ENCODE measurements at regions not wholly inside any gene's neighbourhood (a gene's known extent, or its start where the extent isn't known, plus 50 kb on each side); places are given as distances from the start of the nearest gene placed in this dataset.
"Not testable (repeated sequence)": the region's sequence is repeated elsewhere in the genome, so short reads cannot be mapped to it uniquely, and the experiment has no call there.

DNA sequence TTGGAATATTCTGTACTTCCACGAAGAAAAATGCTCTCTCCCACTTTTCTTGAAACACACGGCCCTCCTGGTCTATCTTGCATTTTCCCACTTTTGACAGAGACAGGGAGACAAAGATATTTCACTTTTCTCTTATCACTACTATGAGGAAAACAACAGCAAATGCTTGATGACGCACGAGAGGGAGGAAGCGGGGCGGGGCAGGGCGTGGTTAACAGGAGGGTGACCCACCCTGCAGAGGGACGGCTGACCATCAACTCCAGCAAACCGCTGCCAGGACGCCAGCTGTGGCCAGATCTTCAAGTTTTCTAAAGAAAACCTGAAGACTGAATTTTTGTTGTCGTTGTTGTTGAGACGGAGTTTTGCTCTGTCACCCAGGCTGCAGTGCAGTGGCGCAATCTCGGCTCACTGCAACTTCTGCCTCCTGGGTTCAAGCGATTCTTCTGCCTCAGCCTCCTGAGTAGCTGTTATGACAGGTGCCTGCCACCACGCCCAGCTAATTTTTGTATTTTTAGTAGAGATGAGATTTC is 63.8 kb downstream of the NSUN5 start:
- DNase-seq (ENCODE audit: low read depth in 2 of 2), result not testable (repeated sequence)

GRCh38 chr7:73234994-73235717 is 73.5 kb downstream of the NSUN5 start:
- DNase-seq (ENCODE audit: low read depth in 2 of 2), result peak; percentile 78 to 86

DNA sequence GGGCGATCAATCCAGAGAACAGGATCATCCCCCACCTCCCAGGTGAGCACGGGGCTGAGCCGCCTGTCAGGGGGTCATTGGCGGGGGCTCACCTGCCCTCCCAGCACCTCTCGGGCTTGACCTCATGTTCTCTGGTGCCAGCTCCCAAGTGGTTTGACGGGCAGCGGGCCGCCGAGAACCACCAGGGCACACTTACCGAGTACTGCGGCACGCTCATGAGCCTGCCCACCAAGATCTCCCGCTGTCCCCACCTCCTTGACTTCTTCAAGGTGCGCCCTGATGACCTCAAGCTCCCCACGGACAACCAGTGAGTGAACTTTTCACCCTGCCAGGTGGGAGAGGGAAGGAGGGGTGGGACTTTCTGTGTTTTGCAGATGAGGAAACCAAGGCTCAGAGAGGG is 82.9 kb downstream of the NSUN5 start:
- DNase-seq (ENCODE audit: low read depth in 2 of 2), result not testable (repeated sequence)

GRCh38 chr7:73221724-73222123 is 86.9 kb downstream of the NSUN5 start:
- DNase-seq (ENCODE audit: low read depth in 2 of 2), result not testable (repeated sequence)

DNA sequence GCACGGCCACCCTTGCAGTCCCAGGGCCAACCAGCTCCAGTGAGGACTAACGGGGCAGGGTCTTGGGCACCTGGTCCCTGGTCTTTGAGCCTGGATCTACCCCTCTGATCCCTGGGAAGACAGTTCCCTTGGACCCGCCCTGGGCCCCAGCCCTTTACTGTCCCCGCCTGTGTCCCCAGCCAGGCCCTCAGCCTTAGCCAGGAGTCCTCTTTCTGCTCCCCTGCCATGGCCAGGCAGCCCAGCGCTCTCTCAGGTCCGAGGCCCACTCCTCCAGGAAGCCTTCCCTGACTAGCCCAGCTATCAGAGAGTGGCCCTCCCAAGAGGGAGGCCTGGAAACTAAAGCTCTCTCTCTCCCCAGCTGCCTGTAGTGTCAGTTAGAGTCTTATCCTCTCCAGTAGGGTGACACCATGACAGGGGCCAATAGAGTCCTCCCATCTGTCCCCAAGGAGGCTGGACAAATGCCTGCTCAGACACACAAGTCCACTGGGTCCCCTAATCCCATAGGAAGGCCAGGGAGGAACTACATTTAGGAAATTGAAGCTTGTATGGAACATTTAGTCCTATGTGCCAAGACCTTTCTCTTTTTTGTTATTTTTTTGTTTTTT is 87.8 kb downstream of the NSUN5 start:
- DNase-seq (ENCODE audit: low read depth in 2 of 2), result not testable (repeated sequence)

GRCh38 chr7:73220357-73220756 is 88.3 kb downstream of the NSUN5 start:
- not testable (repeated sequence) for DNase-seq (ENCODE audit: low read depth in 2 of 2)

DNA sequence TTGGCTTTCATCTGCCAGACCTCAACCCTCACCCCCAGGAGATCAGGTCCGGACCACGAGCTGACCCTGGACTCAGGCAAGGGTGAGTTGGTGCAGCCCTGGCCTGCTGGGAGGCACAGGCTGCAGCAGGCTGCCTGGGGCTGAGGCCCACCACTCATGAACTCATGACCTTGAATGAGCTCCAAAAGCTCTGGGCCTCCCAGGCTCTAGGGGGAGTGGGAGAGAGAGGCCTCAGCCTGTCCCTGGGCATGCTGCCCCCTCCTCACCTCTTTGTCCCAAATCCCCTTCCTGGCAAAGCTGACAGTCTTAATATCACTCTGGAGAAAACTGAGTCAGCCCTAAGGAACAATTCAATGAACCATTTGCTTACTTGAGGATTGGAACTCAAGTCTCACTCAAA is 89.8 kb downstream of the NSUN5 start:
- DNase-seq (ENCODE audit: low read depth in 2 of 2), result not testable (repeated sequence)

DNA sequence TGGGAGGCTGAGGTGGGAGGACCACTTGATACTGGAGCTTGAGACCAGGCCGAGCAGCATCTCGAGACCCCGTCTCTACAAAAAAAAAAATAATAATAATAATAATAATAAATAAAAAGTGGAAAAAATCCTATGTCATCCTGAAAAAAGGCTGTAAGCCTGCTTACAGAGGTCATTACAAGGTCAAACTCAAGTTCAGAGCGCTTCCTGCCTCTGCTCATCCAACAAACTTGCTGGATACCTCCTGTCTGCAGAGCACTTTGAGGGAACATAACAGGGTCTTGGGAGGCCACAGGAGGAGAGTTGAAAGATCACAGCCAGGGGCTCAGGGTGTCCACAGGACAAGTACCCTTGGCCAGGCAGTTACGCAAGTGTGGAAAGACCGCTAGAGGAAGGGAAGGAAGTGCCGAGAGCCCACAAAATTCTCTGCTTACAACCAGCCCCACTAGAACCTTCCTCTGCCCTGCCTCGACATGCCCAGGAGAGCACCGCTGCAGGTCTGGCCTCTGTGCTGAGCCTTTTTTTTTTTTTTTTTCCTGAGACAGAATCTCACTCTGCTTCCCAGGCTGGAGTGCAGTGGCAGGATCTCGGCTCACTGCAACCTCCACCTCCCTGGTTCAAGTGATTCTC is 92.5 kb downstream of the NSUN5 start:
- DNase-seq (ENCODE audit: low read depth in 2 of 2), result not testable (repeated sequence)

DNA sequence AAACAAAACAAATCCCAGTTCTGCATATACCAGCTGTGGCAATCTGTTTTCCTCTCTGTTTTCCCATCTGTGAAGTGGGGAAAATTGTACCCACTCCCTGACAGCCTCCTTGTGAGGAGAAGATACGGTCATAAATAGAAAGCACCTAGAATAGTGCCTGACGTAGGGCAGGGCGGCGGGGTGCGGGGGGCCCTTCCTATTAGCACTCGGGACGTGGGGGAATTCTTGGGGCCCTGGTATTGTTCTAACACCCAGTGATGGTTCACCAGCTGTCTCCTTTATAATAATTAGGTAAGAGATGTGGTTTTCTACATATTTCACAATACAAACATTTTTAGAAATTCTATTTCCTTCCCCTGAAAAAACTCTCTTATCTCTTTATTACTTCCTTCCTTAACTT is 93.4 kb downstream of the NSUN5 start:
- not testable (repeated sequence) for DNase-seq (ENCODE audit: low read depth in 2 of 2)

DNA sequence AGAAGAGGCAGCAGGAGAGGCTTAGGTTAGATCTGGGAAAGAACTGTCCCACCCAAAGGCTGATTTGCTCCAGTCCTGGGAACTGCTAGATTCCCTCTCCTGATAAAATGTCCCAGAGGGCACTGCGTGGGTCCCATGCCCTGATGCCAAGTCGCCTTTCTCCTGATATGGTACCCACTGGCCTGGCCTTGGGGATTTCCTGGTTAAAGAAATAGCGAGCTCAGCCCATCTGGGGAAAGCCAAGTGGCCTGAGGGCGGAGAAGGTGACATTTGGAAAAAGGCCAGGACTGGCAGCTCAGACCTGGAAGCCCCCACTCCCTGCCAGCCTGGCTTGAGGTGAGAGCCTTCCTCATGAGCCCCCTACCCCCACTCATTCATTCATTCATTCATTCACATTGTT is 94.2 kb downstream of the NSUN5 start:
- not testable (repeated sequence) for DNase-seq (ENCODE audit: low read depth in 2 of 2)

- not testable (repeated sequence) for DNase-seq (ENCODE audit: low read depth in 2 of 2)
These were observed 95.5 kb downstream of the NSUN5 start for GRCh38 chr7:73213076-73213475.

DNA sequence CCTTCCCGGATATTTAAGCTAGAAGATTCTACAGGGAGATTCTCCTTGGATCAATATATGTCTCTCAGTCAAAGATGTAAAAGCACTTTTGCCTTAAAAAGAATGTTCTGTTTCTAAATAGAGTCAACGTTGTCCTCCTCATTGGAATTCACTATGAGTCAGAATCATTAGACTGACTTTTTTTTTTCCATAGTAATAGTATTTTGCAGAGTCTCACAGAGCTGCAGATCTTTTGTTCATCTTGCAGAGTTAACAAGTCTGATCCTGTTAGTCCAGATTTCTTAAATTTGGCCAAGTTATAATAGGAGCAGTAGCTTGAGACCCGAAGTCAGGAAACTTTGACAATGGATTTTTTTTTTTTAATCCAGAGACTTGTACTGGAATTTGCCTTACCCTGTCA is 103.0 kb downstream of the NSUN5 start:
- not testable (repeated sequence) for DNase-seq (ENCODE audit: low read depth in 2 of 2)

DNA sequence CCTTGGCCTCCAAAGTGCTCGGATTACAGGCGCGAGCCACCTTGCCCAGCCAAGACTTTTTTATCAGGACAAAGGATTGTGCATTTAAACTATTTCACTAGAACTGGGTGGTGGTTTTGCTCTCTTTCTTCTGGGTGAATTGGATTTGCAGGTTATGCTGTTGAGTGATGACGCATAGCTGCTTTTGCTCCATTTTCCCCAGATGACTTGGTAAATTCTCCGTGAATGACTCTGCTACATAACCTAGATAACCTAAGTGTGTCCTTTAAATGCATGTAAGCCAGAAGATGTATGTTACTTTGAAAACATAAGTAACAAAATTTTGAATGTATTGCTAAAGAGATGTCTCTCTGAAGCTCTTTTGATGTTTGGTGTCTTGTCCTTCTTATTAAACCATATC is 103.7 kb downstream of the NSUN5 start:
- not testable (repeated sequence) for DNase-seq (ENCODE audit: low read depth in 2 of 2)

DNA sequence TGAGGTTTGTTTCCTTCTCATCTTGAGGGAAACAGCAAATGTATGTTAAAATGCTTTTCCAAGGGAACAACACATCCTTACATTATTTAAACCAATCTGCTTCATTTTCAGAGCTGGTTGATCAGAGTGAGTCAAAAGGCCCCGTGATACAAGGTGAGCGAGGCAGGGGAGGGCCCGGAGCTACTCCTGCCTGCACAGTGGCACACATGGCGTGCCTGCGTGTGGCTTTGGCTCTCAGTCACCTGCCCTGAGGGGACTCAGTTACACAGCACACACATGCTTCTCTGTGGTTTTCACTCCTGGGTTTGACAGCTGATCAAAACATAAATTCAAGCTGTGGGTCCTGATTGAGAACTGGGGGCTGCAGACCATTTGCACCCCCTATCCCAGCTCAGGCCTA is 105.3 kb downstream of the NSUN5 start:
- DNase-seq (ENCODE audit: low read depth in 2 of 2), result not testable (repeated sequence)

- not testable (repeated sequence) for DNase-seq (ENCODE audit: low read depth in 2 of 2)
These were observed 107.4 kb downstream of the NSUN5 start for GRCh38 chr7:73201264-73201663.

DNA sequence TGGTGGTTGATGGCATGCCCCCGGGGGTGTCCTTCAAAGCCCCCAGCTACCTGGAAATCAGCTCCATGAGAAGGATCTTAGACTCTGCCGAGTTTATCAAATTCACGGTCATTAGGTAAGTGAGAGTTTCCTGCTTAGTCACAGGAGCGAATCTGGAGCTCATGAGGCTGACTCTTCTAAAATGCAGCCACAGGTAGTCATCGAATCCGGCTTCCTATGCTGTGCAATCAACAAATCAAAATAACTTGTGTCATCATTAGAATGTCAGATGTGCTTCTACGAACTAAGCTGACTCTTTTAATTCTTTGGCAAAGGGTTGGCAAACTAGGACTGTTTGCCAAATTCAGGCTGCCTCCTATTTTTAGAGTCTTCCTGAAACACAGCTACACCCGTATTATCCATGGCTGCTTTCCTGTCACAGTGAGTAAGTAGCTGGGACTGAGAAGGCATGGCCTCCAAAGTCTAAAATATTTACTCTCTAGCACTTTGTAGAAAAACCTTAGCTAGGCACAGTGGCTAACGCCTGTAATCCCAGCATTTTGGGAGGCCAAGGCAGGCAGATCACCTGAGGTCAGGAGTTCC is 108.0 kb downstream of the NSUN5 start:
- DNase-seq (ENCODE audit: low read depth in 2 of 2), result not testable (repeated sequence)

DNA sequence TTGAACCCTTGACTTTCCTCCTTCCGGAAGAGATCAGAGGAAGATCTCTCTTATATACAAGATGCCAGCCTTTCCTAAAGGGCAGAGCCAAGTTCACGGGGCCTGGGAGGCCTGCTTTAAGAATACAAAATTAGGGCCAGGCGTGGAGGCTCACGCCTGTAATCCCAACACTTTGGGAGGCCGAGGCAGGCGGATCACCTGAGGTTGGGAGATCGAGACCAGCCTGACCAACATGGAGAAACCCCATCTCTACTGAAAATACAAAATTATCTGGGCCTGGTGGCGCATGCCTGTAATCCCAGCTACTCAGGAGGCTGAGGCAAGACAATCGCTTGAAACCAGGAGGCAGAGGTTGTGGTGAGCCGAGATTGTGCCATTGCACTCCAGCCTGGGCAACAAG is 108.2 kb upstream of the SPDYE9 start:
- DNase-seq (ENCODE audit: low read depth in 2 of 2), result not testable (repeated sequence)

DNA sequence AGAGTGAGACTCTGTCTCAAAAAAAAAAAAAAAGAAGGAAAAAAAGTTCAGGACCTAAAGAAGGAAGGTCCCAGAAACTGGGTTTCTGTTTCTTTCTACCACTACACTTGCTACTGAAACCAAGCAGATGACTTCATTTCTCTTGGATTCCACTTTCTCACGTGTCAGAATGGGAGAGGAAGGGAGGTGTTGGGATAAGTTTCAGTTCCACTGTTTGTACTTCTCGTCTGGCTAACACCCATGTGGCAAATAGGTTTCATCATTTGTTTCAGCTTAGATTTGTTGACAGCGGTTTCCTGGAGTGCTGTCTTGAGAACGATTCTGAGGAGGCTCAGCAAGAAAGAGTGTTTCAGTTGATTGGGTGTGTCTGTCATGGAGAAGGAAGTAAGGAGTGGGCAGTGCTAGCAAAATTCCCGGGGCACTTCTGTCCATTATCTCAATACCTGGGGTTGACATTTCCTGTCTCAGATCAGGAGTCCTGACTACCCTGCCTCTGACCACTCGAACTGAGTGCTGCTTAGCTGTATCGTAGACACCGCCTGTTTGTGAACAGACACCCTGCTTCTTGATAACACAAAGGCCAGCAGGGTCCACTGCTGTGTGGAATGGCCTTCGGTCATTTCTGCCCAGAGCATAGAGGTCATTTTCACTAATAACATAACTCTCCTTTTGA is 104.8 kb upstream of the SPDYE9 start:
- DNase-seq (ENCODE audit: low read depth in 2 of 2), result not testable (repeated sequence)

DNA sequence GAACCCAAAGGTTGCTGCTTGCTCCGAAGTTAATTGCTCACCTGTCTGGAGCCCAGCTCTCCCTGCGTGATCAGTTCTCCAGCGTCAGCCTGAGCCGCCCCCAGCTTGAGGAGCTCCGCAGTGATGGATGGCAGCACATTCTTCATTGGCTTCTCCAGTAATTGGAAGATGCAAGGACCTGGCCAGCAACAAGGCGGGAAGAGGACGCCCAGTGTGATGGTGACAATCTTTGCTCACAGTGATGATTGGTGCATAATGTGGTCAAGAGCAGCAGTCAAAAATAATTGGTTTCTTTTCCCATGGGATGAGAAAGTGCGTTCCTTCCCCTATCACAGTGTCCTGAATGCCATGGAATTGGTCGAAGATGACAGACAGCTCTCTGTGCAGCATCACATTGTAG is 102.4 kb upstream of the SPDYE9 start:
- not testable (repeated sequence) for DNase-seq (ENCODE audit: low read depth in 2 of 2)

- not testable (repeated sequence) for DNase-seq (ENCODE audit: low read depth in 2 of 2)
These were observed 100.9 kb upstream of the SPDYE9 start for GRCh38 chr7:73186589-73187309.

GRCh38 chr7:73176813-73177212 is 91.0 kb upstream of the SPDYE9 start:
- not testable (repeated sequence) for DNase-seq (ENCODE audit: low read depth in 2 of 2)
